ENCODE measurements at regions not wholly inside any gene's neighbourhood (a gene's known extent, or its start where the extent isn't known, plus 50 kb on each side); places are given as distances from the start of the nearest gene placed in this dataset.

GRCh38 chr2:52210161-52210560 is 1178.2 kb upstream of the NRXN1 start:
- POLR2A ChIA-PET (ENCODE audit: low non-redundant PET) = no interaction called here
- no peak for DNase-seq (ENCODE audit: low spot score)
- CTCF ChIA-PET = no interaction called here
- no peak overlapping the region for H3K27ac ChIP-seq
- TF ChIP-seq CTCF (conservative IDR thresholded peaks at IDR 0.05; ENCODE audit: low read depth) = no peak

DNA sequence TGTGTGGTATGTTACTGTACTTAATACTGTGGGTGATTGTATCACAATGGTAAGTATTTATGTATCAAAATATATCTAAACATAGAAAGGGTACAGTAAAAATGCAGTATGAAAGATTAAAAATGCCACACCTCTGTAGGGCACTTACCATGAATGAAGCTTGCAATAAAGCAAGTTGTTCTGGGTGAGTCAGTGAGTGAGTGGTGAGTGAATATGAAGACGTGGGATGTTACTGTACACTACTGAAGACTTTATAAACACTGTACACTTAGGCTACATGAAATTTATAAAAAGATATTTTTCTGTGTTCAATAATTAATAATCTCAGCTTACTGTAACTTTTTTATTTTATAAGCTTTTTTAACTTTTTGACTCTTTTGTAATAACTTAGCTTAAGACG is 1162.4 kb upstream of the NRXN1 start:
- no peak for TF ChIP-seq CTCF (conservative IDR thresholded peaks at IDR 0.05; ENCODE audit: low read depth)
- POLR2A ChIA-PET (ENCODE audit: low non-redundant PET) = no interaction called here
- CTCF ChIA-PET = interaction anchor here (0.6 kb wide), 2 partner anchors 668 to 672 kb away, joined by 3 read pairs; no protein-coding TSS in a partner anchor
- H3K27ac ChIP-seq = no peak overlapping the region
- no peak for DNase-seq (ENCODE audit: low spot score)

DNA sequence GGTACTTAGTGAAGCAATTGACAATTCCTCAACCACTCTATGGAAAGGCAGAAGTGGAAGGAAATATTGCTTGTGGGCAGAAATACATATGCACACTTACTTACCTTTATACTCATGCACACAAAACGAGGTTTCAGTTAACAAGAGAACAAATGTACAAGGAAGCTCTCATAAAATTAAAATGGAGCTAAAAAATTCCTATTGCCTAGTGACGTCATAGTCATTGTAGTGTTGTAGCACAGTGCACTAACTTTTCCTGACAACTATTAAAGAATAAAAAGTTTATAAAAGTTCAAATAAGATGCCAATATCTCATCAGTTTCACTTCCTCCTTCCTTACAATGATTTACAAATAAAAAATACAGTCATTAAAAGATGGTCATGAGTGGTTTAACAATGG is 1161.9 kb upstream of the NRXN1 start:
- ChIA-PET CTCF (no interaction called here), POLR2A (ENCODE audit: low non-redundant PET) (no interaction called here)
- H3K27ac ChIP-seq = no peak overlapping the region
- DNase-seq (ENCODE audit: low spot score) = no peak
- TF ChIP-seq CTCF (conservative IDR thresholded peaks at IDR 0.05; ENCODE audit: low read depth) = no peak

GRCh38 chr2:52192656-52193055 is 1160.7 kb upstream of the NRXN1 start:
- POLR2A ChIA-PET (ENCODE audit: low non-redundant PET) = no interaction called here
- no peak for DNase-seq (ENCODE audit: low spot score)
- H3K27ac ChIP-seq = no peak overlapping the region
- CTCF ChIA-PET = no interaction called here
- TF ChIP-seq CTCF (conservative IDR thresholded peaks at IDR 0.05; ENCODE audit: low read depth) = no peak

DNA sequence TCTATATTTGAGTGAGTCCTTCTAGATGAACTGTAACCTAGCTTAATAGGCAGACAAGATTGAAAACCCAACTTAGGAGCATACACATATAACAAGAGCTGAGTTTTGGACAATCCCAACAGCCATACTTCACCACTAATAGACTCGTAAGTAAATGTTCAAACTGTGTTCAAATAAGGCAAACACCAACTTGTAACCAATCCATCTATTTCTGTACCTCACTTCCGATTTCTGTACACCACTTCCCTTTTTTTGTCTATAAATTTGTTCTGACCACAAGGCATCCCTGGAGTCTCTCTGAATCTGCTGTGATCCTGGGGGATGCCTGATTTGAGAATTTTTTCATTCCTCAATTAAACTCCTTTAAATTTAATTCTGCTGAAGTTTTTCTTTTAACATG is 1149.1 kb upstream of the NRXN1 start:
- TF ChIP-seq CTCF (conservative IDR thresholded peaks at IDR 0.05; ENCODE audit: low read depth) = no peak
- no peak for DNase-seq (ENCODE audit: low spot score)
- H3K27ac ChIP-seq = no peak overlapping the region
- ChIA-PET POLR2A (ENCODE audit: low non-redundant PET) (no interaction called here), CTCF (no interaction called here)

DNA sequence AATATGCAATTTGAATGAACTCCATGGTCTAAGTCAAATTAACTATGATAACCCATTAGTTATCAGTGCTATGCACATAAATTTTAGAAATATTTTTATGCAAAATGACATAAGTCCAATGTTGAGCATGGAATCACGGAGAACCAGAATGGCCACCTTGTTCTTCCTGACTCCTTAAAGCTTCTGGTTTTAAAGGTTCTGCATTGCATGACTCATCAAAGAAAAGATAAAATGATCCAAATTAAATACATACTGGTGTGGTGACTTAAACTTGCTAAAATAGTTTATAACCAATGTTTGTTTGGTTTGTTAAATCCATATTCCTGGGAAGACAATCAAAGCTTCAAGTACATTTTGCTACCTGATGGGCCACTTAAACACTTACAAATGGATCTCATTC is 1146.9 kb upstream of the NRXN1 start:
- H3K27ac ChIP-seq = no peak overlapping the region
- ChIA-PET CTCF (no interaction called here), POLR2A (ENCODE audit: low non-redundant PET) (no interaction called here)
- DNase-seq (ENCODE audit: low spot score) = no peak
- TF ChIP-seq CTCF (conservative IDR thresholded peaks at IDR 0.05; ENCODE audit: low read depth) = no peak

DNA sequence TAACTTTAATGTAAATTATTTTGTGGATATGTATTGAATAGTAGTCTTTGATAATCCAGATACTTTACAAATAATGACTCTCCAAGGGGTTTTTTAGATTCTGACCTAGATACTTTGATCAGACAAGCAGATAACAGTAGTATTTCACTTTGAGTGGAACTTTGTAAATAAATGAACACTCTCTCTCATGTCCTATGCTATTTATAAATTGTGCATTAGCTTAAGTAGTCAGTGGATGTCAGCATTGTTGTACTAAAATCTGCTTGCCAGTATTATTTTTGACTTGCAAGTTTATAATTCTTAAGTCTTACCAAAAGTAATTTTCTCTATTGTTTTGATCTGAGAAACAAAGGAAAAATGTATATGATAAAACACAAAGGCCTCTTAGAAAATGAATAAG is 1113.1 kb upstream of the NRXN1 start:
- no peak for DNase-seq (ENCODE audit: low spot score)
- no peak for TF ChIP-seq CTCF (conservative IDR thresholded peaks at IDR 0.05; ENCODE audit: low read depth)
- H3K27ac ChIP-seq = no peak overlapping the region
- CTCF ChIA-PET = no interaction called here
- POLR2A ChIA-PET (ENCODE audit: low non-redundant PET) = no interaction called here
